ENCODE measurements at regions not wholly inside any gene's neighbourhood (a gene's known extent, or its start where the extent isn't known, plus 50 kb on each side); places are given as distances from the start of the nearest gene placed in this dataset.
A peak's percentile ranks its signal among the peaks of the same experiment; 100 is the strongest.

GRCh38 chr2:143955401-143956065 is 564.4 kb downstream of the ZEB2 start:
- peaks cover 20% of the 10 kb centered on the region for H3K4me1 Mint-ChIP-seq
- H3K36me3 Mint-ChIP-seq (ENCODE audit: low read depth): peaks cover 7% of the 10 kb centered on the region
- no peak overlapping the region for H3K4me3 Mint-ChIP-seq
- no peaks in the 10 kb centered on the region for H3K27me3 Mint-ChIP-seq (ENCODE audit: low read depth)
- H3K27ac Mint-ChIP-seq: peak overlapping the region in 2 of 3 experiments; percentile 45 to 57
- TF ChIP-seq, protein P1, sequence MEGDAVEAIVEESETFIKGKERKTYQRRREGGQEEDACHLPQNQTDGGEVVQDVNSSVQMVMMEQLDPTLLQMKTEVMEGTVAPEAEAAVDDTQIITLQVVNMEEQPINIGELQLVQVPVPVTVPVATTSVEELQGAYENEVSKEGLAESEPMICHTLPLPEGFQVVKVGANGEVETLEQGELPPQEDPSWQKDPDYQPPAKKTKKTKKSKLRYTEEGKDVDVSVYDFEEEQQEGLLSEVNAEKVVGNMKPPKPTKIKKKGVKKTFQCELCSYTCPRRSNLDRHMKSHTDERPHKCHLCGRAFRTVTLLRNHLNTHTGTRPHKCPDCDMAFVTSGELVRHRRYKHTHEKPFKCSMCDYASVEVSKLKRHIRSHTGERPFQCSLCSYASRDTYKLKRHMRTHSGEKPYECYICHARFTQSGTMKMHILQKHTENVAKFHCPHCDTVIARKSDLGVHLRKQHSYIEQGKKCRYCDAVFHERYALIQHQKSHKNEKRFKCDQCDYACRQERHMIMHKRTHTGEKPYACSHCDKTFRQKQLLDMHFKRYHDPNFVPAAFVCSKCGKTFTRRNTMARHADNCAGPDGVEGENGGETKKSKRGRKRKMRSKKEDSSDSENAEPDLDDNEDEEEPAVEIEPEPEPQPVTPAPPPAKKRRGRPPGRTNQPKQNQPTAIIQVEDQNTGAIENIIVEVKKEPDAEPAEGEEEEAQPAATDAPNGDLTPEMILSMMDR (IDR thresholded peaks at IDR 0.05; ENCODE audit: unreplicated experiment in 3 of 3): no peak
- peaks cover 3% of the 10 kb centered on the region for H3K9me3 Mint-ChIP-seq

GRCh38 chr2:143954844-143955243 is 565.1 kb downstream of the ZEB2 start:
- no peak overlapping the region for H3K27ac Mint-ChIP-seq
- no peaks in the 10 kb centered on the region for H3K9me3 Mint-ChIP-seq
- TF ChIP-seq, protein P1 (IDR thresholded peaks at IDR 0.05; ENCODE audit: unreplicated experiment in 3 of 3): no peak
- H3K4me1 Mint-ChIP-seq: peaks cover 20% of the 10 kb centered on the region
- H3K27me3 Mint-ChIP-seq (ENCODE audit: low read depth): no peaks in the 10 kb centered on the region
- H3K36me3 Mint-ChIP-seq (ENCODE audit: low read depth): no peaks in the 10 kb centered on the region
- no peak overlapping the region for H3K4me3 Mint-ChIP-seq

DNA sequence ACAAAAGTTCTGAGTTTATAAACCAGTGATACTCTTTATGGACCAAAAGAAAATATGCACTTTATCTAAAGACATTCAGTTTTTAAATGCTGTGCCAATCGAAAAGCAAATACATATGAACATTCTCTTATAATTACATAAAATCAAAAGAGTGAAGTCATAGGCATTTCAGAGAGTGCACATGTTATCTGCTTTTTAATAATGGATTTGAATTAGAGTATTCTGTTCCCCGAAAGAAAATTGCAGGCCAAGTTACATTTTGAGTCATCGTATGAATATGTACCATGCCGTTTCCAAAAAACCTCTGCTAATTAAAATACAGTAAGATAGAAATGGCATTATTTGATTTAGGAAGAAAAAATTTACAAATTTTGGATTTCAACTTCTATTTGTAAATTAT is 565.7 kb downstream of the ZEB2 start:
- H3K27me3 Mint-ChIP-seq (ENCODE audit: low read depth): no peaks in the 10 kb centered on the region

GRCh38 chr2:143953451-143954030 is 566.4 kb downstream of the ZEB2 start:
- no peak overlapping the region for H3K4me3 Mint-ChIP-seq
- H3K4me1 Mint-ChIP-seq: peaks cover 30% of the 10 kb centered on the region
- no peaks in the 10 kb centered on the region for H3K27me3 Mint-ChIP-seq (ENCODE audit: low read depth)
- TF ChIP-seq, protein P1 (IDR thresholded peaks at IDR 0.05; ENCODE audit: unreplicated experiment in 3 of 3): no peak
- H3K9me3 Mint-ChIP-seq: no peaks in the 10 kb centered on the region
- no peaks in the 10 kb centered on the region for H3K36me3 Mint-ChIP-seq (ENCODE audit: low read depth)
- H3K27ac Mint-ChIP-seq: peak overlapping the region; percentile 17 to 72 (median 55)

More for the DNA sequence above, 565.7 kb downstream of the ZEB2 start:
- Mint-ChIP-seq H3K4me3 (no peak overlapping the region), H3K36me3 (ENCODE audit: low read depth) (no peaks in the 10 kb centered on the region), H3K27ac (peak overlapping the region in 1 of 3 experiments; percentile 32), H3K9me3 (no peaks in the 10 kb centered on the region), H3K4me1 (peaks cover 26% of the 10 kb centered on the region)
- TF ChIP-seq, protein P1 (IDR thresholded peaks at IDR 0.05; ENCODE audit: unreplicated experiment in 3 of 3): no peak

DNA sequence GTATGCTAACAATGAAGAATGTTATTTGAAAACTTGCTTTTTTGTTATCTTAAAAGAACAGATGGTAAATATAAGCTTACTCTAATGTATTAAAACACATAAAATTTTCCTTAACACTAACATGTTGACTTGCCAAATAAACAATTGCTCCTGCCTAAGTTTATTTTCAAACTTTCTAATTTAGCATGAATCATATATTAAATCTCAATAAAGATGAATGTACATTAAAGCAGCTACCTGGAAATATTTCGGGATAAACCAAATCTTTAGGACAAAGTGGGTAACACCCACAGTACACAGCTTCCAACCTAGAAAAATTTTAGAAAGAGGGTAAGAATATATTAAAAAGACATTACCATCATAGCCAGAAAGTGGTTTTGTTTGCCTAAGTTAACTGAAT is 567.4 kb downstream of the ZEB2 start:
- TF ChIP-seq, protein P1 (IDR thresholded peaks at IDR 0.05; ENCODE audit: unreplicated experiment in 3 of 3): no peak
- peaks cover 33% of the 10 kb centered on the region for H3K4me1 Mint-ChIP-seq
- no peak overlapping the region for H3K4me3 Mint-ChIP-seq

GRCh38 chr2:143950704-143951103 is 569.2 kb downstream of the ZEB2 start:
- peaks cover 30% of the 10 kb centered on the region for H3K4me1 Mint-ChIP-seq
- H3K27ac Mint-ChIP-seq: peak overlapping the region; percentile 6 to 78 (median 67)
- TF ChIP-seq, protein P1 (IDR thresholded peaks at IDR 0.05; ENCODE audit: unreplicated experiment in 3 of 3): no peak
- no peaks in the 10 kb centered on the region for H3K9me3 Mint-ChIP-seq
- H3K27me3 Mint-ChIP-seq (ENCODE audit: low read depth): no peaks in the 10 kb centered on the region
- no peak overlapping the region for H3K4me3 Mint-ChIP-seq
- no peaks in the 10 kb centered on the region for H3K36me3 Mint-ChIP-seq (ENCODE audit: low read depth)

More for the DNA sequence above, 567.4 kb downstream of the ZEB2 start:
- H3K36me3 Mint-ChIP-seq (ENCODE audit: low read depth): no peaks in the 10 kb centered on the region
- H3K27ac Mint-ChIP-seq: peak overlapping the region in 2 of 3 experiments; percentile 41 to 55
- H3K9me3 Mint-ChIP-seq: no peaks in the 10 kb centered on the region
- H3K27me3 Mint-ChIP-seq (ENCODE audit: low read depth): no peaks in the 10 kb centered on the region
